Adrenal gland (tissue), 5 donors: ENCODE measurements at regions not wholly inside any gene's neighbourhood (a gene's known extent, or its start where the extent isn't known, plus 50 kb on each side); places are given as distances from the start of the nearest gene placed in this dataset.

Source experiments
- CTCF ChIP-seq, 6 experiments: fragments of 450-650 bp in 4 of 6; fragments of 200-600 bp in 2 of 6; sonication (generic) in 1 of 6; IDR thresholded peaks; 1 replicate in 5 of 6; 2 replicates in 1 of 6; pipeline versions ENCODE4 v1.5.1 to v1.8.0; 2016 to 2021; ENCODE audit warnings: antibody characterized with exemption in 6 of 6, mild to moderate bottlenecking in 2 of 6, moderate library complexity in 1 of 6
- POLR2A ChIP-seq, 2 donors: fragments of 450-650 bp; IDR thresholded peaks; one replicate each; pipeline ENCODE4 v1.6.1; 2017; ENCODE audit warnings: antibody characterized with exemption in 2 of 2, mild to moderate bottlenecking in 2 of 2, moderate library complexity in 1 of 2
- donor health status: DM: no; HTN: no; CAD: no.

GRCh38 chr20:7237251-7237650 lies 469.8 kb downstream of the BMP2 start:
- TF ChIP-seq CTCF (IDR thresholded peaks at IDR 0.05) (no peak), POLR2A (IDR thresholded peaks at IDR 0.05) (no peak)
